ENCODE measurements at regions not wholly inside any gene's neighbourhood (a gene's known extent, or its start where the extent isn't known, plus 50 kb on each side); places are given as distances from the start of the nearest gene placed in this dataset.

DNA sequence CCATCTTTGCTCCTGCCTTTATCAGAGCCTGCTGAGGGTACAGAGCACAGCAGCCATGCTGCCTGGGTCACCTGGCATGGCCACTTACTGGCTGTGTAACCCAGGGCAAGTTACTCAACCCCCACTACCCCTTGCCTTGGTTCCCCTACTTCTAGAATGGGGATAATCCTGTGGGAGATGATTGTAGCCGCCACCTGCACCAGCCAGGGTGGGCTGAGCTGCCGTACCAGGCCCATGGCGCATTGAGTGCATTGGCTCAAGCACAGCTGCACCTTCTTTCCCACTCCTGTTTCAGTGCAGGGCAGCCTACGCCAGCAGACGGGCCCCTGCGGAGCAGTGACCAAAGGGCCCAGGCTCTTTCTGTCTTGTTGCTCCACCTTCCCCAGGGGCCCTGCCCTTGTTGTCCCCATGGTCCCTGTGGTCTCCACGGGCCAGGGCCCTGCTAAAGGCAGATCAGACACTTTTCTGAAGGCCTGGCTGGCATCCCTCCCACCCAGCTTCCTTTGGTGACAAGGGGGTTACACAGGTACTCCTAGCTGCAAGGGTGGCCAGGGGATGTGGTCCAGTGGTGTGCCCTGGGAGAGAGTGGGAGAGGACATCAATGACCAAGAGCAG lies 159.4 kb upstream of the MLN start:
- Mint-ChIP-seq H3K4me1 (ENCODE audit: low read depth) (no peaks in the 10 kb centered on the region), H3K27me3 (peaks cover 36% of the 10 kb centered on the region), H3K9me3 (ENCODE audit: low read depth) (no peaks in the 10 kb centered on the region), H3K27ac (peak overlapping the region; percentile 89), H3K36me3 (ENCODE audit: insufficient read depth) (no peaks in the 10 kb centered on the region), H3K4me3 (ENCODE audit: low read depth) (no peak overlapping the region)
- DNase-seq (ENCODE audit: low spot score, unreplicated experiment): no peak
- TF ChIP-seq, protein P1, sequence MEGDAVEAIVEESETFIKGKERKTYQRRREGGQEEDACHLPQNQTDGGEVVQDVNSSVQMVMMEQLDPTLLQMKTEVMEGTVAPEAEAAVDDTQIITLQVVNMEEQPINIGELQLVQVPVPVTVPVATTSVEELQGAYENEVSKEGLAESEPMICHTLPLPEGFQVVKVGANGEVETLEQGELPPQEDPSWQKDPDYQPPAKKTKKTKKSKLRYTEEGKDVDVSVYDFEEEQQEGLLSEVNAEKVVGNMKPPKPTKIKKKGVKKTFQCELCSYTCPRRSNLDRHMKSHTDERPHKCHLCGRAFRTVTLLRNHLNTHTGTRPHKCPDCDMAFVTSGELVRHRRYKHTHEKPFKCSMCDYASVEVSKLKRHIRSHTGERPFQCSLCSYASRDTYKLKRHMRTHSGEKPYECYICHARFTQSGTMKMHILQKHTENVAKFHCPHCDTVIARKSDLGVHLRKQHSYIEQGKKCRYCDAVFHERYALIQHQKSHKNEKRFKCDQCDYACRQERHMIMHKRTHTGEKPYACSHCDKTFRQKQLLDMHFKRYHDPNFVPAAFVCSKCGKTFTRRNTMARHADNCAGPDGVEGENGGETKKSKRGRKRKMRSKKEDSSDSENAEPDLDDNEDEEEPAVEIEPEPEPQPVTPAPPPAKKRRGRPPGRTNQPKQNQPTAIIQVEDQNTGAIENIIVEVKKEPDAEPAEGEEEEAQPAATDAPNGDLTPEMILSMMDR (IDR thresholded peaks at IDR 0.05; ENCODE audit: unreplicated experiment): no peak

DNA sequence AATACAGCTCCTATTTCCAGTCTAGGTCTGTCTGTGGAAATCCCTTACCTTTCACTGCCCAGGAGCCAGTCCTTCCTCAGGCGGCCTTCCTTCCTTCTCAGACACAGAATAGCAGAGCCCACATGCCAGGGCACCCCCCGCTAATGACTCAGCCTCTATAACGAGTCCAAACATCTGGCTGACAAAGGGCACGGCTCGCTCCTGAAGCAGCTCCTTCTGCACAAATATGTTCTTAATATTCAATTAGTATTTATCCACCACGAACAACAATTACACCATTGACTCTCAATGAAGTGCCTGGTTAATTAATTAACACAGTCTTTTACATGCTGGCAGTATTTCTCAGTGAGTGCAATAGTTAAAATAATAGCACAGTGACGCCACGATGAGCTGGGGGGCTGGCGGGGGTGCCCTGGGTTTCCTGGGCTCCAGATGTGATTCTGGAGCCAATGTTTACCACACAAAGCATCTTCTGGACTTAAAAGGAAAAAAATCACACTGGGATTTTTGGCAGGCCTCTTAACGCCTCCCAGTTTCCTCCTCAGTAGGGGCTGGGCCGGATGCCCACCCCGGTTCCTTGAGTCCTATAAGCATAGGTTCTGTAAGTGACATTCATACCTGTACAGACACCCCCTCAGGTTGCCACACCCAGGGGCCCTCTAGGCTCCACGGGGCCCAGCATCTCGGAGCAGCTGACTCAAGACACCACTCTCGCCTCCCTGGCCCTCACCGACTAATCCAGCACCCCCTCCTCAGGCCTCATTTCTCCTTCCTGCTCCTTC lies 158.6 kb upstream of the MLN start:
- peak overlapping the region; percentile 89 for H3K27ac Mint-ChIP-seq
- no peaks in the 10 kb centered on the region for H3K4me1 Mint-ChIP-seq (ENCODE audit: low read depth)
- H3K36me3 Mint-ChIP-seq (ENCODE audit: insufficient read depth): no peaks in the 10 kb centered on the region
- H3K9me3 Mint-ChIP-seq (ENCODE audit: low read depth): no peaks in the 10 kb centered on the region
- peaks cover 32% of the 10 kb centered on the region for H3K27me3 Mint-ChIP-seq
- H3K4me3 Mint-ChIP-seq (ENCODE audit: low read depth): no peak overlapping the region
- TF ChIP-seq, protein P1 (IDR thresholded peaks at IDR 0.05; ENCODE audit: unreplicated experiment): no peak
- DNase-seq (ENCODE audit: low spot score, unreplicated experiment): no peak

DNA sequence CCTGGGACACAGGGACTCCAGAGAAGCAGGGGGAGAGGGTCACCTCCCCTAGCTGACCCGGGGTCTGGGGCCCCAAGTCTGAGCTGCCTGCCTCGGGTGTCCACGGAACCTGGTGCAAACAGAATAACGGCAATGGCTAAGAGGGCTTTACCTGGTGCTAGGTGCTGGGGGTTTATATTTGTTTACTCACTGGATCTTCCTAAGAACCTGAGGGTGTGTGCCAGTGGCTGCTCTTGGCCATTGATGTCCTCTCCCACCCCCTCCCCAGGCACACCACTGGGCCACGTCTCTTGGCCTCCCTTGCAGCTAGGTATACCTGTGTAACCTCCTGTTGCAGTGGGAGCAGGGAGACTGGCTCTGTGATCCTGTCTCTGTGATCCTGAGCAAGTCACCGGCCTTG lies 157.9 kb upstream of the MLN start:
- H3K27me3 Mint-ChIP-seq: peaks cover 30% of the 10 kb centered on the region
- H3K27ac Mint-ChIP-seq: no peak overlapping the region

DNA sequence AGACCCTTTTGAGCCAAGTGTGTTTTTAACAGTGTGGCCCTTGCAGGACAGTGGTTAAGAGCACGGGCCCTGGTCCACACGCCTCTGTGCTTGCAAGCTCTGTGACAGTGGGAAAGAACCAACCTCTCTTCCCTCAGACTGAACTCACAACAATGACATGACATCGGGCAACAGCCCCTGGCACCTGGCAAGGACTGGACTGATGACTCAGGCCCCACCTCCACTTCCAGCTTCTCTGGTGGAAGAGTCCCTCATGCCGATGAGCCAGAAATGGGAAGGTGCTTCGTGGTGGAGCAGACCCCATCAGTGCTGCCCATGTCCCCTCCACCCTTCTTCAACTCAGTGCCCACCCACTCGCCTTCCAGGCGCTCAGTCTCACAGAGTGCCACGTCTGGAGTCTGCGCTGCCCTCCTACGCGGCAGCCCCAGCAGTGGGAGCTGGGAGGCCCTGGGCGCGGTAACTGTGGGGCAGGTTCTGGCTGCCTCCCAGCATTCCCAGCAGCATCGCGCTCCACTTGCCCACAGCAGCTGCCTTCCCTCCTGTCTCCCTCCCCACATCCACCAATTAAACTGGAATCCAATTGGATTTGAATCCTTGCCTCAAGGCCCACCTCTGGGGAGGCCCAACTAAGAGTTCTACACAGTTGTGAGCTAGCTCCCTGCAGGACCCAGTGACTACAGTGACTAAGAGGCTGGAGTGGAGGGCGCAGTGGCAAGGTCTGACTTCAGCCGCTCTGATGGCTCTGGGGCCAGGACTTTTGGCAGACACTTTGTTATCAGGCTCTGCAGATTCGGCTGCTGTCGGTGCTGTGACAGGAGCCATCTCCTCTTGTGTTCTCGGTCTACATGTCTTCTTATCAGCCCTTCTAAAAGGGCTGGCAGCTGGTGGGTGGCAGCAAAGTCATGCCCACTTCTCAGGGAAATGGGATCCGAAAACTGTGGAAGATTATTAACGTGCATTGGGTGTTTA lies 156.8 kb upstream of the MLN start:
- TF ChIP-seq, protein P1 (IDR thresholded peaks at IDR 0.05; ENCODE audit: unreplicated experiment): no peak
- no peak overlapping the region for H3K27ac Mint-ChIP-seq
- no peak for DNase-seq (ENCODE audit: low spot score, unreplicated experiment)
- H3K27me3 Mint-ChIP-seq: peaks cover 28% of the 10 kb centered on the region
- H3K4me1 Mint-ChIP-seq (ENCODE audit: low read depth): no peaks in the 10 kb centered on the region
- H3K36me3 Mint-ChIP-seq (ENCODE audit: insufficient read depth): no peaks in the 10 kb centered on the region
- H3K4me3 Mint-ChIP-seq (ENCODE audit: low read depth): no peak overlapping the region
- H3K9me3 Mint-ChIP-seq (ENCODE audit: low read depth): no peaks in the 10 kb centered on the region

More for the DNA sequence above, 157.9 kb upstream of the MLN start:
- Mint-ChIP-seq H3K9me3 (ENCODE audit: low read depth) (no peaks in the 10 kb centered on the region), H3K4me1 (ENCODE audit: low read depth) (no peaks in the 10 kb centered on the region), H3K36me3 (ENCODE audit: insufficient read depth) (no peaks in the 10 kb centered on the region), H3K4me3 (ENCODE audit: low read depth) (no peak overlapping the region)
- TF ChIP-seq, protein P1 (IDR thresholded peaks at IDR 0.05; ENCODE audit: unreplicated experiment): no peak
- no peak for DNase-seq (ENCODE audit: low spot score, unreplicated experiment)
